Neural cell (in vitro differentiated cells): ENCODE measurements at regions not wholly inside any gene's neighbourhood (a gene's known extent, or its start where the extent isn't known, plus 50 kb on each side); places are given as distances from the start of the nearest gene placed in this dataset.

Experiments
- H2AFZ ChIP-seq: fragments of 200-600, 300-800 bp; sonication (generic), shearing (Covaris generic); 2 replicates; pipeline ENCODE4 v1.6.0; 2014; ENCODE audit warnings: low read depth, mild to moderate bottlenecking, antibody characterized with exemption, low read length, moderate library complexity
- H3F3A ChIP-seq: fragments of 200-600 bp; shearing (Covaris generic); 2 replicates; pipeline ENCODE4 v1.6.1; 2016; ENCODE audit warnings: mild to moderate bottlenecking, moderate library complexity, mixed read lengths, antibody characterized with exemption, low read length; ENCODE audit not compliant: insufficient read depth, poor library complexity, severe bottlenecking
- H3K27ac ChIP-seq: fragments of 200-600, 300-800 bp; sonication (generic), shearing (Covaris generic); 2 replicates; pipeline ENCODE4 v1.5.1; 2014; ENCODE audit warnings: mild to moderate bottlenecking, low read length, moderate library complexity
- H3K27me3 ChIP-seq: fragments of 300-800, 200-600 bp; sonication (generic), shearing (Covaris generic); 2 replicates; pipeline ENCODE4 v1.6.0; 2014; ENCODE audit warnings: mild to moderate bottlenecking, low read depth, low read length, moderate library complexity; ENCODE audit not compliant: insufficient read depth
- H3K36me3 ChIP-seq: fragments of 300-800, 200-600 bp; sonication (generic), shearing (Covaris generic); 2 replicates; pipeline ENCODE4 v1.5.1; 2014; ENCODE audit warnings: mild to moderate bottlenecking, antibody characterized with exemption, low read length, moderate library complexity; ENCODE audit not compliant: insufficient read depth
- H3K4me2 ChIP-seq: fragments of 300-800, 200-600 bp; sonication (generic), shearing (Covaris generic); 2 replicates; pipeline ENCODE4 v1.6.0; 2014; ENCODE audit warnings: mild to moderate bottlenecking, low read length
- H3K4me3 ChIP-seq: fragments of 300-800, 200-600 bp; sonication (generic), shearing (Covaris generic); 2 replicates; pipeline ENCODE4 v1.5.1; 2014; ENCODE audit warnings: mild to moderate bottlenecking, low read length, moderate library complexity
- H3K79me2 ChIP-seq: fragments of 200-600 bp; shearing (Covaris generic); replicated peaks from 2 replicates; pipeline ENCODE4 v1.6.0; 2014; ENCODE audit warnings: mild to moderate bottlenecking, low read length, moderate library complexity; ENCODE audit not compliant: insufficient read depth
- H3K9ac ChIP-seq: fragments of 300-800, 200-600 bp; sonication (generic), shearing (Covaris generic); 2 replicates; pipeline ENCODE4 v1.6.1; 2016; ENCODE audit warnings: mild to moderate bottlenecking, low read length, mixed read lengths
- H3K9me2 ChIP-seq: fragments of 200-600 bp; shearing (Covaris generic); 2 replicates; pipeline ENCODE4 v1.6.1; 2016; ENCODE audit warnings: mild to moderate bottlenecking, low read length, mixed read lengths; ENCODE audit not compliant: insufficient read depth
- H3K9me3 ChIP-seq: fragments of 200-600, 300-800 bp; sonication (generic), shearing (Covaris generic); 2 replicates; pipeline ENCODE4 v1.6.1; 2016; ENCODE audit warnings: mild to moderate bottlenecking, mixed run types, low read length, moderate library complexity, mixed read lengths
- H4K20me1 ChIP-seq: fragments of 200-600 bp; shearing (Covaris generic); 2 replicates; pipeline ENCODE4 v1.6.1; 2016; ENCODE audit warnings: mild to moderate bottlenecking, mixed run types; ENCODE audit not compliant: insufficient read depth
- EP300 ChIP-seq: fragments of 450-650 bp; conservative IDR thresholded peaks from 2 replicates; pipeline ENCODE4 v1.6.1; 2014; ENCODE audit warnings: antibody characterized with exemption, mild to moderate bottlenecking, moderate library complexity; ENCODE audit not compliant: poor library complexity, severe bottlenecking
- EZH2 ChIP-seq: fragments of 200-600, 300-800 bp; shearing (Covaris generic), sonication (generic); IDR thresholded peaks from 2 replicates; pipeline ENCODE4 v1.6.1; 2014; ENCODE audit warnings: antibody characterized with exemption, low read length, borderline replicate concordance, mild to moderate bottlenecking; ENCODE audit not compliant: insufficient read depth, poor library complexity, severe bottlenecking
- MXI1 ChIP-seq: fragments of 450-650 bp; conservative IDR thresholded peaks from 2 replicates; pipeline ENCODE4 v1.6.1; 2014; ENCODE audit warnings: antibody characterized with exemption, mild to moderate bottlenecking; ENCODE audit not compliant: poor library complexity, severe bottlenecking
- POLR2AphosphoS5 ChIP-seq: IDR thresholded peaks from 2 replicates; pipeline ENCODE4 v1.6.1; 2012
- RAD21 ChIP-seq: fragments of 450-650 bp; conservative IDR thresholded peaks from 2 replicates; pipeline ENCODE4 v1.6.1; 2014; ENCODE audit warnings: antibody characterized with exemption, mild to moderate bottlenecking, moderate library complexity
- small RNA-seq, 3 experiments: library from RNA; depleted of rRNA; stranded (forward); fragments of <200 nt; gene quantifications; one replicate each; pipeline ENCODE3, GENCODE V24; 2012
- TF ChIP-seq, protein P1 (sequence below): IDR thresholded peaks from 2 replicates; pipeline ENCODE4 v1.6.1; 2012; ENCODE audit warnings: borderline replicate concordance

- no peak for TF ChIP-seq MXI1
- TF ChIP-seq, protein P1, sequence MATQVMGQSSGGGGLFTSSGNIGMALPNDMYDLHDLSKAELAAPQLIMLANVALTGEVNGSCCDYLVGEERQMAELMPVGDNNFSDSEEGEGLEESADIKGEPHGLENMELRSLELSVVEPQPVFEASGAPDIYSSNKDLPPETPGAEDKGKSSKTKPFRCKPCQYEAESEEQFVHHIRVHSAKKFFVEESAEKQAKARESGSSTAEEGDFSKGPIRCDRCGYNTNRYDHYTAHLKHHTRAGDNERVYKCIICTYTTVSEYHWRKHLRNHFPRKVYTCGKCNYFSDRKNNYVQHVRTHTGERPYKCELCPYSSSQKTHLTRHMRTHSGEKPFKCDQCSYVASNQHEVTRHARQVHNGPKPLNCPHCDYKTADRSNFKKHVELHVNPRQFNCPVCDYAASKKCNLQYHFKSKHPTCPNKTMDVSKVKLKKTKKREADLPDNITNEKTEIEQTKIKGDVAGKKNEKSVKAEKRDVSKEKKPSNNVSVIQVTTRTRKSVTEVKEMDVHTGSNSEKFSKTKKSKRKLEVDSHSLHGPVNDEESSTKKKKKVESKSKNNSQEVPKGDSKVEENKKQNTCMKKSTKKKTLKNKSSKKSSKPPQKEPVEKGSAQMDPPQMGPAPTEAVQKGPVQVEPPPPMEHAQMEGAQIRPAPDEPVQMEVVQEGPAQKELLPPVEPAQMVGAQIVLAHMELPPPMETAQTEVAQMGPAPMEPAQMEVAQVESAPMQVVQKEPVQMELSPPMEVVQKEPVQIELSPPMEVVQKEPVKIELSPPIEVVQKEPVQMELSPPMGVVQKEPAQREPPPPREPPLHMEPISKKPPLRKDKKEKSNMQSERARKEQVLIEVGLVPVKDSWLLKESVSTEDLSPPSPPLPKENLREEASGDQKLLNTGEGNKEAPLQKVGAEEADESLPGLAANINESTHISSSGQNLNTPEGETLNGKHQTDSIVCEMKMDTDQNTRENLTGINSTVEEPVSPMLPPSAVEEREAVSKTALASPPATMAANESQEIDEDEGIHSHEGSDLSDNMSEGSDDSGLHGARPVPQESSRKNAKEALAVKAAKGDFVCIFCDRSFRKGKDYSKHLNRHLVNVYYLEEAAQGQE = no peak
- no peak for TF ChIP-seq EP300
- no peak for TF ChIP-seq RAD21
- no peak for TF ChIP-seq EZH2
- TF ChIP-seq POLR2AphosphoS5 = no peak
- no peaks in the 10 kb centered on the region for H3K27me3 ChIP-seq
- H3K79me2 ChIP-seq = no peaks in the 10 kb centered on the region
- H3K9me2 ChIP-seq = no peaks in the 10 kb centered on the region
- no peaks in the 10 kb centered on the region for H4K20me1 ChIP-seq
- no peak overlapping the region for H3K4me3 ChIP-seq
- H3K27ac ChIP-seq = no peak overlapping the region
- H2AFZ ChIP-seq = no peak overlapping the region
- no peak overlapping the region for H3K4me2 ChIP-seq
- no peak overlapping the region for H3K9ac ChIP-seq
- H3K36me3 ChIP-seq = no peaks in the 10 kb centered on the region
- no peaks in the 10 kb centered on the region for H3K9me3 ChIP-seq
- H3F3A ChIP-seq = no peaks in the 10 kb centered on the region
These were observed 153.0 kb downstream of the HIPK3 start for GRCh38 chr11:33410086-33410765.

Small RNA genes lying in the stretch of these regions (small RNA-seq; reads per million reads assigned to genes)
- gene AL133399.1 = 0 reads per million in 3 experiments
